ENCODE measurements at regions not wholly inside any gene's neighbourhood (a gene's known extent, or its start where the extent isn't known, plus 50 kb on each side); places are given as distances from the start of the nearest gene placed in this dataset.

- in situ Hi-C loops (cut with HindIII; ENCODE audit: low pct_ligation_motif_present, low sequenced_read_pairs): no loop called here
- no peaks in the 10 kb centered on the region for H3K27me3 ChIP-seq (replicated peaks)
- H3K36me3 ChIP-seq (replicated peaks): no peaks in the 10 kb centered on the region
- no peak for TF ChIP-seq CTCF (IDR thresholded peaks at IDR 0.05; ENCODE audit: low read depth, low read length, missing control alignments)
- H3K4me3 ChIP-seq (ENCODE audit: low read depth, low read length): no peak overlapping the region
- DNase-seq: no peak
- H3K27ac ChIP-seq: no peak overlapping the region
Observed at GRCh38 chr10:2620827-2621521, 446.4 kb upstream of the PFKP start.

GRCh38 chr10:2619916-2620315 lies 447.4 kb upstream of the PFKP start:
- in situ Hi-C loops (cut with HindIII; ENCODE audit: low pct_ligation_motif_present, low sequenced_read_pairs): no loop called here
- no peak for TF ChIP-seq CTCF (IDR thresholded peaks at IDR 0.05; ENCODE audit: low read depth, low read length, missing control alignments)

GRCh38 chr10:2619472-2619871 lies 447.9 kb upstream of the PFKP start:
- TF ChIP-seq CTCF (IDR thresholded peaks at IDR 0.05; ENCODE audit: low read depth, low read length, missing control alignments): peak; percentile 28
- H3K27me3 ChIP-seq (replicated peaks): no peaks in the 10 kb centered on the region
- in situ Hi-C loops (cut with HindIII; ENCODE audit: low pct_ligation_motif_present, low sequenced_read_pairs): no loop called here

More at GRCh38 chr10:2619916-2620315, 447.4 kb upstream of the PFKP start:
- Histone ChIP-seq H3K27me3 (replicated peaks) (no peaks in the 10 kb centered on the region), H3K36me3 (replicated peaks) (no peaks in the 10 kb centered on the region), H3K4me3 (ENCODE audit: low read depth, low read length) (no peak overlapping the region), H3K27ac (no peak overlapping the region)
- no peak for DNase-seq

DNA sequence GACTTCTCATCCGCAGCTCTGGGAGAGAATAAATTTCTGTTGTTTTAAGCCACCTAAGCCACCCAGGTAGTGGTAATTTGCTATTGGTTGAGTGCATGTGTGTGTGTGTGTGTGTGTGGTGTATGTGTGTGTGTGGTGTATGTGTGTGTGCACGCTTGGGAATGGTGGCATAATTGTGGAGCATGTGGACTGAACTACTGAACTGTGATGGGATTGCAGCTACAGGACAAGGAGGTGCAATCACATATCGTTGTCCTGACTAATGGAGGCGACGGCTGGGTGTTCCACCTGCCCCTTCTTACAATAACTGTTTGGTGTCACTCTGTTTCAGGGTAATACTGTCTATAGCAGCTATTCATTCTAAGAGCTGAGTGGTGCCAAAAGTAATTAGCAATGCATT lies 448.7 kb upstream of the PFKP start:
- no peak for TF ChIP-seq CTCF (IDR thresholded peaks at IDR 0.05; ENCODE audit: low read depth, low read length, missing control alignments)
- in situ Hi-C loops (cut with HindIII; ENCODE audit: low pct_ligation_motif_present, low sequenced_read_pairs): no loop called here
- no peak overlapping the region for H3K27ac ChIP-seq
- no peak overlapping the region for H3K4me3 ChIP-seq (ENCODE audit: low read depth, low read length)
- no peak for DNase-seq
- no peaks in the 10 kb centered on the region for H3K36me3 ChIP-seq (replicated peaks)
- H3K27me3 ChIP-seq (replicated peaks): no peaks in the 10 kb centered on the region

More at GRCh38 chr10:2619472-2619871, 447.9 kb upstream of the PFKP start:
- no peak overlapping the region for H3K4me3 ChIP-seq (ENCODE audit: low read depth, low read length)
- no peak for DNase-seq
- H3K36me3 ChIP-seq (replicated peaks): no peaks in the 10 kb centered on the region
- H3K27ac ChIP-seq: no peak overlapping the region

- no peak for TF ChIP-seq CTCF (IDR thresholded peaks at IDR 0.05; ENCODE audit: low read depth, low read length, missing control alignments)
- Histone ChIP-seq H3K27ac (no peak overlapping the region), H3K36me3 (replicated peaks) (no peaks in the 10 kb centered on the region), H3K4me3 (ENCODE audit: low read depth, low read length) (no peak overlapping the region), H3K27me3 (replicated peaks) (no peaks in the 10 kb centered on the region)
- in situ Hi-C loops (cut with HindIII; ENCODE audit: low pct_ligation_motif_present, low sequenced_read_pairs): no loop called here
- DNase-seq: no peak
Observed at GRCh38 chr10:2616215-2616614, 451.1 kb upstream of the PFKP start.

DNA sequence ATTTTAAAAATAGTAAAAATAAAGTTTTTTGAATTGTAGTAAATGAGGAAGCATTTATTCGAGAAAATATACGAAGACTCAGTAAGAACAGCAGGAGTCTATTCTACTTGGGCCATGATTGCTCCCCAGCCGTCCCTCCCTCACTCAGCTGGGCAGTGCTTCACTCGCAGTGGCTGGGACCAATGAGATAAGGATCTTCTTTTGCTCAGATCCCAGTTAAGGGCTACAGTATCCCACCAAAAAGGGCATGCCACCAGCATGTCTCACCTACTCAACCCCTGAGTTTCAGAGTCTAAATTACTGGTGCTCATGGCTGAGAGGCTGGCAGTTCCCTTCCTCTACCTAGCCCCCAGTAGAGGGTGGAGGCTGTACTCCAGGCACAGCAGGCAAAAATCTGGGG lies 455.7 kb upstream of the PFKP start:
- in situ Hi-C loops (cut with HindIII; ENCODE audit: low pct_ligation_motif_present, low sequenced_read_pairs): no loop called here
- H3K27ac ChIP-seq: no peak overlapping the region
- H3K27me3 ChIP-seq (replicated peaks): no peaks in the 10 kb centered on the region
- H3K36me3 ChIP-seq (replicated peaks): no peaks in the 10 kb centered on the region
- no peak for TF ChIP-seq CTCF (IDR thresholded peaks at IDR 0.05; ENCODE audit: low read depth, low read length, missing control alignments)
- H3K4me3 ChIP-seq (ENCODE audit: low read depth, low read length): no peak overlapping the region
- DNase-seq: no peak

Measured in brain microvascular endothelial cell (primary cell).